ENCODE measurements at regions not wholly inside any gene's neighbourhood (a gene's known extent, or its start where the extent isn't known, plus 50 kb on each side); places are given as distances from the start of the nearest gene placed in this dataset.
"Not testable (repeated sequence)": the region's sequence is repeated elsewhere in the genome, so short reads cannot be mapped to it uniquely, and the experiment has no call there.

DNA sequence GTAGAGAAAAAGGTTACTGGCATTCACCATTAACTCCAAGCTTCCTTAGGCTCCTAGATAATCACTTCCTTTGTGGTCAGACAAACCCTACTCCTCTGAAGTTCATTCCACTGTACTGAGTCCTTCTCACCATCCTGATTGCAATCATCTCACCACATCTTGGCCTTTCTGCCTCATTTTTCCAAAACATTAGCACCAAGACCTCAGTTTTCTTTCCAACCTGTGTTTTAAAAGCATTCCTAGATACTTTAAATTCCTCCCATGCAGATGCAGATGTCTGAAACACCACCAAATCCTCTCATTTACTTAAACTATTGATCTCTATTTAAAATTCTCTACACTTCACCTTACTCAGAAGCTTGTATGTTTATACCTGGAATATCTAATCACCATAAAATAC, 961.3 kb upstream of the CTNND2 start:
- H3K4me2 ChIP-seq (ENCODE audit: low read length) = no peak overlapping the region
- no peak for TF ChIP-seq EZH2phosphoT487 (IDR thresholded peaks at IDR 0.05; ENCODE audit: borderline replicate concordance, low read depth, low read length)
- TF ChIP-seq, protein P1, sequence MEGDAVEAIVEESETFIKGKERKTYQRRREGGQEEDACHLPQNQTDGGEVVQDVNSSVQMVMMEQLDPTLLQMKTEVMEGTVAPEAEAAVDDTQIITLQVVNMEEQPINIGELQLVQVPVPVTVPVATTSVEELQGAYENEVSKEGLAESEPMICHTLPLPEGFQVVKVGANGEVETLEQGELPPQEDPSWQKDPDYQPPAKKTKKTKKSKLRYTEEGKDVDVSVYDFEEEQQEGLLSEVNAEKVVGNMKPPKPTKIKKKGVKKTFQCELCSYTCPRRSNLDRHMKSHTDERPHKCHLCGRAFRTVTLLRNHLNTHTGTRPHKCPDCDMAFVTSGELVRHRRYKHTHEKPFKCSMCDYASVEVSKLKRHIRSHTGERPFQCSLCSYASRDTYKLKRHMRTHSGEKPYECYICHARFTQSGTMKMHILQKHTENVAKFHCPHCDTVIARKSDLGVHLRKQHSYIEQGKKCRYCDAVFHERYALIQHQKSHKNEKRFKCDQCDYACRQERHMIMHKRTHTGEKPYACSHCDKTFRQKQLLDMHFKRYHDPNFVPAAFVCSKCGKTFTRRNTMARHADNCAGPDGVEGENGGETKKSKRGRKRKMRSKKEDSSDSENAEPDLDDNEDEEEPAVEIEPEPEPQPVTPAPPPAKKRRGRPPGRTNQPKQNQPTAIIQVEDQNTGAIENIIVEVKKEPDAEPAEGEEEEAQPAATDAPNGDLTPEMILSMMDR (conservative IDR thresholded peaks at IDR 0.05; ENCODE audit: low read length) = no peak
- no peak overlapping the region for H2AFZ ChIP-seq (ENCODE audit: low read length)
- no peaks in the 10 kb centered on the region for H4K20me1 ChIP-seq (ENCODE audit: insufficient read depth, low read length)
- no TSS peak for BruUV-seq (replicated peaks)
- intact Hi-C loops (cut with micrococcal nuclease; ENCODE audit: unreplicated experiment) = no loop called here
- no peak for DNase-seq (ENCODE audit: low spot score)
- no peak overlapping the region for H3K4me3 ChIP-seq (ENCODE audit: low read depth, low read length, poor library complexity, severe bottlenecking)
- no peaks in the 10 kb centered on the region for H3K79me2 ChIP-seq (ENCODE audit: insufficient read depth, low read depth, low read length)
- H3K9me3 ChIP-seq (ENCODE audit: low read length) = no peaks in the 10 kb centered on the region
- no peaks in the 10 kb centered on the region for H3K9me2 ChIP-seq (ENCODE audit: insufficient read depth, low read length)
- H3K36me3 ChIP-seq (ENCODE audit: insufficient read depth, low read length) = no peaks in the 10 kb centered on the region
- no peaks in the 10 kb centered on the region for H3K4me1 ChIP-seq (ENCODE audit: insufficient read depth, low read length, poor library complexity, severe bottlenecking)
- H3K27ac ChIP-seq (ENCODE audit: low read depth, low read length, poor library complexity, severe bottlenecking) = no peak overlapping the region
- POLR2A ChIA-PET = no interaction called here
- CTCF ChIA-PET (ENCODE audit: unreplicated experiment) = no interaction called here

DNA sequence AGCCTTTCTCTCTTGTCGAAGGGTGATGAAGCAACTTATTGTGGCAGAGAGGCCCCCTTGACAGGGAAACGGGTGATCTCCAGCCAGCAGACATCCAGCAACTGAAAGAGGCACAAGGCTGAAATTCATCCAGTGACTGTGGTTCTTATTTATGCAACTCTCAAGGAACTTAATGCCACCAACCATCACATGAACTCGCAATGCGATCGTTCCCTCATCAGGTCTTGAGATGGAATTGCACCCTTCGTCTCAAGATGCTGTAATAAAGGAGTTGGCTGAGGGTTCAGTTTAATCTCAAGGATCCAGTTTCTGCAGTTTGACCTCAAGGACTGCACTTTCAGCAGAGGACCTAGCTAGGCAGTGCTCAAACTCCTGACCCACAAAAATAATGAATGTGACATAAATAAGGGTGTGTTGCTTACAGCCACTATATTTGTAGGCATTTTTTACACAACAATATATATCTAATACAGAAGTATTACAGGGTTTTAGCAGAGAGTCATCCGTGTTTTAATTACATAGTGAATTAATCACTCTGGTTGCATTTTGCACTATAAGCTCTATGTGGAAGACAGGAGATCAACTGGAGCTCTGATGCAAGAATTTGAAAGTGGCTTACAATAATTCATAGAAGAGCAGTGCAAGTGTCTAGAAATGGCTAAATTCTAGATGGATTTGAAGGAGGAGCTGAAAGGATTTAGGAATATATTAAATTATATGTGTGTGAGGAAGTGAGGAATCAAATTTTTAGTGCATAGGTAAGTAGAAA, 957.8 kb upstream of the CTNND2 start:
- ChIA-PET POLR2A (no interaction called here), CTCF (ENCODE audit: unreplicated experiment) (no interaction called here)
- no peak overlapping the region for H2AFZ ChIP-seq (ENCODE audit: low read length)
- TF ChIP-seq EZH2phosphoT487 (IDR thresholded peaks at IDR 0.05; ENCODE audit: borderline replicate concordance, low read depth, low read length) = no peak
- TF ChIP-seq, protein P1 (conservative IDR thresholded peaks at IDR 0.05; ENCODE audit: low read length) = no peak
- no peaks in the 10 kb centered on the region for H3K36me3 ChIP-seq (ENCODE audit: insufficient read depth, low read length)
- H3K9me2 ChIP-seq (ENCODE audit: insufficient read depth, low read length) = no peaks in the 10 kb centered on the region
- no TSS peak for BruUV-seq (replicated peaks)
- H3K9me3 ChIP-seq (ENCODE audit: low read length) = no peaks in the 10 kb centered on the region
- intact Hi-C loops (cut with micrococcal nuclease; ENCODE audit: unreplicated experiment) = no loop called here
- no peaks in the 10 kb centered on the region for H3K79me2 ChIP-seq (ENCODE audit: insufficient read depth, low read depth, low read length)
- no peaks in the 10 kb centered on the region for H4K20me1 ChIP-seq (ENCODE audit: insufficient read depth, low read length)
- no peak overlapping the region for H3K4me2 ChIP-seq (ENCODE audit: low read length)
- H3K4me3 ChIP-seq (ENCODE audit: low read depth, low read length, poor library complexity, severe bottlenecking) = no peak overlapping the region
- no peaks in the 10 kb centered on the region for H3K4me1 ChIP-seq (ENCODE audit: insufficient read depth, low read length, poor library complexity, severe bottlenecking)
- no peak for DNase-seq (ENCODE audit: low spot score)
- H3K27ac ChIP-seq (ENCODE audit: low read depth, low read length, poor library complexity, severe bottlenecking) = no peak overlapping the region

DNA sequence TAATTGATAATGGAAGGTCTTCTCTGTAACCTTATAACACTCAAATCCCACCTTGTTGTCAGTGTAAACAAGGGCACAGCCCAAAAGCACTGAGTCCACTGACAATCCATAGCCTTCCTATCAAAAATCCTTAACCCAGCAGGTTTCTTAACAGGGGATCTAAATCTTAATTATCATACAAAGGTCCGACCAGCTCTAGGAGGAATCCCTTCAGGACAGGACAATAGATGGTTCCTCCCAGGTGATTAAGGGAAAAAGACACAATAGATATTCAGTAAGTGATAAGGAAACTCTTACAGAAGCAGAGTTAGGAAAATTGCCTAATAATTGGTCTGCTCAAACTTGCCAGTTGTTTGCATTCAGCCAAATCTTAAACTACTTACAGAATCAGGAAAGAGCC, 951.9 kb upstream of the CTNND2 start:
- CTCF ChIA-PET (ENCODE audit: unreplicated experiment); H3K9me2 ChIP-seq (ENCODE audit: insufficient read depth, low read length); DNase-seq (ENCODE audit: low spot score); H4K20me1 ChIP-seq (ENCODE audit: insufficient read depth, low read length); H3K9me3 ChIP-seq (ENCODE audit: low read length); H3K4me2 ChIP-seq (ENCODE audit: low read length); intact Hi-C loops (cut with micrococcal nuclease; ENCODE audit: unreplicated experiment); H3K36me3 ChIP-seq (ENCODE audit: insufficient read depth, low read length); POLR2A ChIA-PET; H3K79me2 ChIP-seq (ENCODE audit: insufficient read depth, low read depth, low read length); H3K27ac ChIP-seq (ENCODE audit: low read depth, low read length, poor library complexity, severe bottlenecking); H3K4me1 ChIP-seq (ENCODE audit: insufficient read depth, low read length, poor library complexity, severe bottlenecking); H3K4me3 ChIP-seq (ENCODE audit: low read depth, low read length, poor library complexity, severe bottlenecking); H2AFZ ChIP-seq (ENCODE audit: low read length); BruUV-seq (replicated peaks): not testable (repeated sequence)
